GM21786 (cell line): ENCODE measurements at regions not wholly inside any gene's neighbourhood (a gene's known extent, or its start where the extent isn't known, plus 50 kb on each side); places are given as distances from the start of the nearest gene placed in this dataset.
"Not testable (repeated sequence)": the region's sequence is repeated elsewhere in the genome, so short reads cannot be mapped to it uniquely, and the experiment has no call there.

Experiments
- ATAC-seq: cut with Tn5 transposase; IDR thresholded peaks from one replicate; pipeline ENCODE4 v1.9.1; 2021; ENCODE audit not compliant: unreplicated experiment

DNA sequence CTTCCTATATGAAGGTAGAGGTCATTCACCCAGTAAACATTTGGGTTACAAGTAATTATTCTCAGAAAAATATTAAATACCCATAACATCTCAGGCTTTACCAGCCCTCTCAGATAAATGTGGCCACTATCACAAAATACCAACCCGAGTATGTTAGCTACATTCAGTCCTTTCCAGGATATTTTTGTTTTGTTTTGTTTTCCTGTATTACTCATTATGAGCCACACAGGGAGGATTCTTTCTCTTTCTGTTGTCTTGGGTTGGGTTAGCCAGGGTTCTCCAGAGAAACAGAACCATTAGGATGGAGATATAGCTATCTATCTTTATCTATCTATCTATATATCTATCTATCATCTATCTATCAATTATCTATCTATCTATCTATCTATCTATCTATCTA is 947.6 kb upstream of the MDGA2 start:
- no peak for ATAC-seq

GRCh38 chr14:48618057-48618456 is 942.7 kb upstream of the MDGA2 start:
- no peak for ATAC-seq

GRCh38 chr14:48616931-48617330 is 941.5 kb upstream of the MDGA2 start:
- ATAC-seq: no peak

- ATAC-seq: no peak
These were observed 940.2 kb upstream of the MDGA2 start for GRCh38 chr14:48615618-48616017.

- no peak for ATAC-seq
These were observed 938.6 kb upstream of the MDGA2 start for GRCh38 chr14:48614003-48614402.

DNA sequence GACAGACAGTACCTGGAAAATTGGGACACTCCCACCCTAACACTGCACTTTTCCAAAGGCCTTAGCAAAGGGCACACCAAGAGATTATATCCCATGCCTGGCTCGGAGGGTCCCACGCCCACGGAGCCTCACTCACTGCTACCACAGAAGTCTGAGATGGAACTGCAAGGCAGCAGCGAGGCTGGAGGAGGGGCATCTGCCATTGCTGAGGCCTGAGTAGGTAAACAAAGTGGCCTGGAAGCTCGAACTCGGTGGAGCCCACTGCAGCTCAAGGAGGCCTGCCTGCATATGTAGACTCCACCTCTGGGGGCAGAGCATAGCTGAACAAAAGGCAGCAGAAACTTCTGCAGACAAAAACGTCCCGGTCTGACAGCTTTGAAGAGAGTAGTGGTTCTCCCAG is 931.6 kb upstream of the MDGA2 start:
- ATAC-seq: not testable (repeated sequence)

DNA sequence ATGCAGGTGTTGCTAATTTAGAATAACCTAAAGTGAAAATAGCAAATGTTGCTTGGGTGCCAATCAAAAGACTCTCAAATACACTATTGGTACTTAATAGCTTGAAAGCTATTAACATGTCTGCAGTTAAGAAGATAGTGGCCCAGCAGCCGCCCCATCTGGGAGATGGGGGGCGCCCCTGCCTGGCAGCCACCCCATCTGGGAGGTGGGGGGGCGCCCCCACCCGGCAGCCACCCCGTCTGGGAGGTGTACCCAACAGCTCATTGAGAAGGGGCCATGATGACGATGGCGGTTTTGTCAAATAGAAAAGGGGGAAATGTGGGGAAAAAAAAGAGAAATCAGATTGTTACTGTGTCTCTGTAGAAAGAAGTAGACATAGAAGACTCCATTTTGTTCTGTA is 923.1 kb upstream of the MDGA2 start:
- ATAC-seq: no peak

DNA sequence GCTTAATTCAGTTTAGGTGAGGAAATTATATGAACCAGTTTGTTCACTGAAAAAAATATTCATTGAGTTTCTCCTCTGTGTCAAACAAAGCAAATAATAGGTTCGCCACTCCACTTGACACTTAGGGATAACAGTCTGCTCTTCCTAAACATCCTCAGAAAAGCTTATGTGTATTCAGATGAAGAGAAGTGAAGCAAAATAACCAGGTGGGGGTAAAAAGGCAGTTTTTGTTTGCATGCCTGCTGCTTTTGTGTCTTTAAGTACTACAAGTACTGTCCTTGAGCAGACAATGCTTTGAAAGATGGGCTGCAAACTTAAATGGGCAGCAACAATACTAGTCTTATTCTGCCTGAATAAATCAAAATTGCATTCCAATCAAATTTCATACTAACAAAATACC is 910.7 kb upstream of the MDGA2 start:
- no peak for ATAC-seq

GRCh38 chr14:48584031-48584430 is 908.6 kb upstream of the MDGA2 start:
- peak; percentile 77 for ATAC-seq

DNA sequence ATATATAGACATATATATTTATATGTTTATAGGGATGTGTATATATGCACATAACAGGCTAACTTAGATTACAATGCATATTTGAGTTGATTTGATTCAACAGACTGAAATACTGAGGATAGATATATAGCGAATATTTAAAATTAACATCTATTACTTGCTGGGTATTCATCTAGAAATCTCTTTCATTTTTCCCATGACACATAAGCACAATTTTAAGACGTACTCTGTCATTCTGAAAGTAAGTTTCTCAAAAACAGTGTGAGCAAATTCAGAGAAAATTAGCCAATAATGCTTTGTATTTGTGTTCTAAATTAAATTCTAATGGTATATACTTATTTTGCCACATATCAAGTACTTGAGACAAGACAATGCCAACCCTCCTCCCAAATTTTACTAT is 907.5 kb upstream of the MDGA2 start:
- peak; percentile 60 for ATAC-seq

DNA sequence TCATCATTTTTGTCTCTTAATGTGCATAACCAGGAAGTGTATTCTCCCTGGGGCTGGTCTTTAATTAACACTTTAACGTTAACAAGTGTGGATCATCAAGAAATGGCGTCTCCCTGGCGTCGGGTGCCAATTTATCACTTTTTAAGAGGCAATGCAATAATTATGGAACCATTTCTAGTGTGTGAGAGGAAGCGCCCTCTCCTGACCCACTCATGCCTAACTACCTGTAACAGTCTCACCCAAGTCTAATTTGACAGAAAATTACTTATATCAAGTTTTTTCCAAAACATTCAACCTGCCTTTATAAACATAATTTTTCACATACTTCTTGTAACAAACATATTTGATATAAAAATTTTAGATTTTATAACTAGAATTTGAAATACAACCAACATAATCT is 905.3 kb upstream of the MDGA2 start:
- ATAC-seq: no peak

DNA sequence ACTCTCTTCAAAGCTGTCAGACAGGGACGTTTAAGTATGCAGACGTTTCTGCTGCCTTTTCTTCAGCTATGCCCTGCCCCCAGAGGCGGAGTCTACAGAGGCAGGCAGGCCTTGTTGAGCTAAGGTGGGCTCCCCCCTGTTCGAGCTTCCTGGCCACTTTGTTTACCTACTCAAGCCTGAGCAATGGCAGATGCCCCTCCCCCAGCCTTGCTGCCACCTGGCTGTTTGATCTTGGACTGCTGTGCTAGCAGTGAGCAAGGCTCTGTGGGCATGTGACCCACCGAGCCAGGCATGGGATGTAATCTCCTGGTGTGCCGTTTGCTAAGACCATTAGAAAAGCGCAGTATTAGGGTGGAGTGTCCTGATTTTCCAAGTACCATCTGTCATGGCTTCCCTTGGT is 900.4 kb upstream of the MDGA2 start:
- no peak for ATAC-seq

DNA sequence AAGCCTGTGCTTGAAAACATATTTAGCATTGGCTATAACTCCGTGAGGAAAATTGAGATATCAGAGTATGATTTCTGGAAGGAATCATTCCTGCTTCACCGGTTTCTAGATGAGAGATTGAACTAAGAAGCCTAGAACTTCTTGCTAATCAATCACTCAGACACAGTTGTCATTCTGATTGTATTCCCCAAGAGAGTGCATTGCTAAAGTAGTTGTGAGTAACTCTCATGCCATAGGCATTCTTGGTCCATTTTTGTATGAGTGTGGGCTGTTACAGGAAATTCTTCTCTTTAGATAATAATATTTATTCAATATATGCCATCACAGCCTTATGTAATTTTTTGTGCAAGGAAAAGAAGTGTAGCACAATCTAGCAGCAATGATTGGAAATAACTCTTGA is 893.3 kb upstream of the MDGA2 start:
- no peak for ATAC-seq

DNA sequence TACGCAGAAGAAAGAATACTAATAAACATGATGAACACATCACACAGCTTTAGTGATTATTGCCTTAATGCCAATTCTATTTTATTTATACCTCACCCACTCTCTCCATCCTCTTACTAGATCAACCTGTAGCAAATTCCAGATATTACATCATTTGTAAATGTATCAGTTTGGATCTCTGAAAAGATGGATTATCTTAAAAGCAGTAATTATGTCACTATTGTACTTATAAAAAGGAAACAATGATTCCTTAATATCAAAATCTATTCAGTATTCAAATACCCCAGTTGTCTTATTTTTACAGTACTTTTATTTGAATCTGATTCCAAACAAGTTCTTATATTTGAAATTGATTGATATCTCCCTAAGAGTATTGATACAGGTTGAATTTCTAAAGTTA is 892.8 kb upstream of the MDGA2 start:
- ATAC-seq: no peak

GRCh38 chr14:48563489-48563888 is 888.1 kb upstream of the MDGA2 start:
- no peak for ATAC-seq

- ATAC-seq: not testable (repeated sequence)
These were observed 886.0 kb upstream of the MDGA2 start for GRCh38 chr14:48561438-48561837.

- ATAC-seq: no peak
These were observed 885.0 kb upstream of the MDGA2 start for GRCh38 chr14:48560421-48560820.

DNA sequence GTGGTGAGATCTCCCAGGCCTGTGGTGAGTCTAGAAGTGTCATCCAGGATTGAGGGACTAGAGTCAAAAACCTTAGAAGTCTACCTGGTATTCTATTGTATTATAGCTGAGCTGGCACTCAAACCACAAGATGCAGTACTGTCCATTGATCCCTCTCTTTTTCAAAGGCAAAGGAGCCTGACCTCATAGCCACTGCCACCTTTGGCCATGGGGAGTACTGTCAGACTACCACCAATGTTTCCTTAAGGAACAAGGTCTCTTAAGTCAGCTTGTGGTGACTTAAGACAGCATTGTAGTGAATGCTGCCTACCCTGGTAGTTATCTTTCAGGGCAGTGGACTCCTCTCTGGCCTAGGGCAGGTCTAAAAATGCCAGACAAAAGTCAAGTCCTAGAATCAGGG is 878.0 kb upstream of the MDGA2 start:
- ATAC-seq: no peak

- ATAC-seq: peak; percentile 92
These were observed 871.6 kb upstream of the MDGA2 start for GRCh38 chr14:48546996-48547395.

GRCh38 chr14:48537600-48537999 is 862.2 kb upstream of the MDGA2 start:
- ATAC-seq: no peak

DNA sequence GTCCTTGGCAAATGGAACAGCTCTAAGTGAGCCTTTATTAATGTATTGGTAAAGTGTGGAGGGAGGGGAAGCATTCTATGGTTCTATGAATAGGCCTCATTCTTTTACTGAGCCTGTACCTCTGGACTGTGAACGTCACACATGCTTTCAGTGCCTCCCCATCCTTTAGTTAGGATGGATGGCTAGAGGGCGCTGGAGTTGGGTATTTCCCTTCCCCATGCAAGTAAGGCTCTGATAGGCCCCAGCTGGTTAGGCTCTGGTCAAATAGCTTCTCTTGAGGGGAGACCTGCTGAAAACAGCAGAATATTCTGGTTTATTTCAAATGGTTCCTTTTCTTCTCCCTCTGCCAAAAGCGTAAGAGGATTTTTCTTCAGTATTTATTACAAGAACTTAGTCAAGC is 860.9 kb upstream of the MDGA2 start:
- no peak for ATAC-seq

GRCh38 chr14:48527832-48528231 is 852.4 kb upstream of the MDGA2 start:
- ATAC-seq: no peak

- ATAC-seq: no peak
These were observed 850.9 kb upstream of the MDGA2 start for GRCh38 chr14:48526307-48526706.

- no peak for ATAC-seq
These were observed 829.5 kb upstream of the MDGA2 start for GRCh38 chr14:48504921-48505320.
